Kidney capillary endothelial cell (primary cell): ENCODE measurements at regions not wholly inside any gene's neighbourhood (a gene's known extent, or its start where the extent isn't known, plus 50 kb on each side); places are given as distances from the start of the nearest gene placed in this dataset.
"Not testable (repeated sequence)": the region's sequence is repeated elsewhere in the genome, so short reads cannot be mapped to it uniquely, and the experiment has no call there.

Experiments
- DNase-seq: peaks from one replicate; pipeline ENCODE4 v3.0.0-alpha.2; 2018; ENCODE audit warnings: low spot score

DNA sequence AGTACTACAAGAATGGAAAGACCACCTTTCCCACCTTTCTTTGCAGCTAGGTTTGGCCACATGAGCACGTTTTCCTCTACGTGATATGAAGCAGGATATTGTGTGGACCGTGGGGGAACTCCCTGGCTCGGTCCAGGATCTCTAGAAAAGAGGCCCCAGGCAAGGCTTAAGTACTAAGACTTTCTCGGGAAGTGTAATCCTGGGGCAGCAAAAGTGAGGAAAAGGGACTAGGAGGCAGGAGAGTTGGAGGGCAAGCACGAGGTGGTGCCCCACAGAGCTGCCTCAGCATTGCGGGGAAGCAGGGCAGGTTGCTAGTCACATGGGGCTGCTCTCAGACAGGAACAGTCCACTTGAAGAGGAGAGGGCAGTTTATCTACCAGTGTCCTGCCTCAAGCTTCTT is 235.1 kb downstream of the GADD45G start:
- no peak for DNase-seq

DNA sequence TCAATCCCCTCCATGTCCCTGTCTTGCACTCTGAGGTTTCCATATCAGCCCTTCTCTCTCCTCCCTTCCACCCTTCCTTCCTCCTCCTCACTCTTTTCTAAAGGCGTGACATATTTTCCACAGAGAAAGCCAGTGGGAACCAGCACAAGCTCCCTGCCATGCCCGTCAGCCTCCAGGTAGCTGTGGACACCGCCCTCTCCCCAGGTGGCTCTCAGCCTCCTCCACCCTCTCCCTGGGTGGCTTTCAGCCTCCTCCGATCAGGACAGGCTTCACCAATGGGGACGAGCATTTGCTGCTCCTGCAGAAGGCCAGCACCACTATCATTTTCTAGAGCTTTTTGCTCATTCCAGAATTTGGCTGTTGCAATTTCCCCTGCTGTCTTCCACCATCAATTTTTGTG is 236.6 kb downstream of the GADD45G start:
- no peak for DNase-seq

DNA sequence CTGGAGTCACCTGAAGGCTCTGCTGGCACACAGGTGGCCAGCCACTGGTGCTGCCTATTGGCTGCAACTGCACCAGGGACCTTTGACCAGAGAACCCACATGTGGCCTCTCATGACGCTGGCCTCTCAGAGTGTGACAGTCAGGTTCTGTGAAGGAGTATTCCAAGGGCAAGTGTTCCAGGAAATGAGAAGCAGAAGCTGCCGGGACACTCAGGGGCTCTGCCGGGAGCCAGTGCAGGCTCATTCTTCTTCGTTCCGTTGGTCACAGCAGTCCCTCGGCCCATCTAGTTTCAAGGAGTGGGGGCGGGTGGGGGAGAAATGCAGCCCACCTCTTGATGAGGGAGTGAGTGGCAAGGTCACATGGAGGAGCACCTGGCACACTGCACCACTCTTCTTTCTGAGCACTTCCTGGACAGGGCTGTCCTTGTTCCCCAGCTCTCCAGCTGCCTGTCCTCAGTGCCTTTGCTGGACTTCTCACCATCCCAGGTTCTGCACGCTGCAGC is 237.5 kb downstream of the GADD45G start:
- no peak for DNase-seq

DNA sequence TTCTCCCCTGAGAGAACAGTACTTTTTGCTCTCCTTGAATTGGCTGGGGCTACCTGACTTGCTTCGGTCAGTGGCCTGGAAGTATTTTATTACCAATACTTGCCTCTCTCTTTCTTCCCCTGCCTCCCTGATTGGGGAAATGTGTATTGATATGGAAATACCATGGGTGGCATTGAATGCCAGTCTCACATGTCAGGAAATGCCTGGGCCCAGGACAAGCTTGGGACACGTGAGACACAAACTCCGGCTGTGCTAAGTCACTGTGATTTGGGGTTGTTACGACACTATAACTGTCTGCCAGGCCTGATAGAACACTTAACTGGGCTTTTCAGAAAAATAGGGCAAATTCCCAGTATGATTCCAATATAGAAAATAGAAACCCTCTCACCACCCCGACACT is 238.3 kb downstream of the GADD45G start:
- DNase-seq = no peak

DNA sequence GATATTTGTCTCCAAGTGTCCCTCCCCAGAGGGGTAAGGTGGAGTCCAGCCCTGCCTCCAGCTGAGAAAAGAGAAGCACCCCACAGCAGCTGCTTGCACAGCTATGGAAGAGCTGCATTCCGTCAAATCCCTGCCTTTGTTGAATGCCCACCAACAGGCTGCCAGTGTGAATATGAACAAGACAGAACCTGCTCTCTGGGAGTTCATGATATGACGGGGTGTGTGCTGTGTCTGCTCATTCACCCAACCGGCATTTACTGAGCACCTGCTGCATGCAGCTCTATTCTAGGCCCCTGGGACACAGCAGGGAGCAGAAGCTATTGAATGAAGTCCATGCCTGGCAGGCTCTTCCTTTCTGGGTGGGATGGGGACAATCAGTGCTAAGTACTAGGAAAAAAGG is 238.8 kb downstream of the GADD45G start:
- DNase-seq = no peak

DNA sequence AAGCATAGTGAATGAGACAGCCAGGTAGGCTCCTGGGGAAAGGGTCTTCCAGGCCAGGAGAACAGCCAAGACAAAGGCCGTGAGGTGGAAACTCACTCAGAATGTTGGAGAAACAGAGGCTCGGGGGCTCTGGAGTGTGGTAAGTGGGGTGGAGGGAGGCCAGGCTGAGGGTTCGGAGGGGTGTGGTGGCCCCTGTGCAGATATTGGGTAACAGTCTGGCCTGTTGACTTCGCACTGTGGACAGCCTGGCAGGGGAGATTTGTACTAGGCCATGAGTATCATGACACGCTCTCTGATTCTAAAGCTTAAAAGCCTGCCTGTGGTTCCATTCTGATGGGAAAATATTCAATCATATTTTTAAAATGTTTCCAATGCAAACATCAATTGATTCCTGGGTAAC is 239.3 kb downstream of the GADD45G start:
- no peak for DNase-seq

DNA sequence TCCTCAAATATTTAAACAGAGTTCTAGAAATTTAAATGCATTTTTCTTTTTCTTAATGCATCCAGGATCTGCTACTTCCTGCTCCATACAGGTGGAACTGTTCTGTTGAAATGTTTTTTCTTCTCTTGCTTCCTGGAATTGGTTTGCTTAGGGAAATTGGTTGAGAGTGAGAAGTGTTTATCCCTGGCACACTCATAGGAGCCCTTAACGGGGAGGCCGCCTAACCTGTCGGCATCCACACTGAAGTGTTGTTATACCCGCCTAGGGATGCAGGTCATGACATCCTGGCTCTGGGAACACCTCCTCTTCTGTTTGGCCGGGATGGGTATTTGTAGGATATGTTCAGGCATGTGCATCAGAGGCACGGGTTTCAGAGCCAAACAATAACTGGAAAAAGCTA is 239.7 kb downstream of the GADD45G start:
- DNase-seq = no peak

DNA sequence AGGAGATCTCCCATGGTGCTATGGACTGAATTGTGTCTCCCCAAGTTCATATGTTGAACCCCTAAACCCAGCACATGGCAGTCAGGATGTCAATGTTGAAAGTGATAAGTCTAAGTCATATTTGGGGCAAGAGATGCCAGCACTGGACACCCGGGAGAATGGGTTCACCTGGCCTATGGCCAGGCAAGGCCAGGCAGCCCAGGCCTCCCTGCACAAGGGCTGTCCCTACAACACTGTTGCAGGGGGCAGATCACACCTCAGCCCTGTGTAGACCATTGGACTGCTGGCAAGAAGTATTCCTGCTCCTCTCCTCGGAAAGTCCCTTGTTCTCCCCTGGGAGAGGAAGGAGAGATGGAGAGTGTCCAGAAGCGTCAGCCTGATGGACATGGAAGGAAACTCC is 240.5 kb downstream of the GADD45G start:
- DNase-seq = no peak

DNA sequence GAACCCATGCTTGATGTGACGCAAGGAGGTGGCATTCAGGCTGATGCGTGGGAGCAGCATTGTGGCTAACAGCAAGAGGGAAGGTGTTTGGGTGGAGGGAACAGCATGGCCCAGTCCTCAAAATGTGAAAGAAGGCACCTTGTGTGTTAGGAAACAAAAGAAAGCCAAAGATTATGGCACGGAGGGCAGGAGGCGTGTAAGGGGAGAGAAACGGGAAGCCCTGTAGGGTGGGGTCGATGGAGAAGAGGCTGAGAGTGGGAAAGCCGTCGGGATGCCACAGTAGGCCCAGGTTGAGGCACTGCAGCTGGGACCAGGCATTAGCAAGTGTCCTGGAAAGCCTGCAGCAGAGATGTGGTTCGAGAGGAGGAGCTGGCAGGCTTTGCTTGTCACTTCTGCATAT is 241.1 kb downstream of the GADD45G start:
- DNase-seq = no peak

DNA sequence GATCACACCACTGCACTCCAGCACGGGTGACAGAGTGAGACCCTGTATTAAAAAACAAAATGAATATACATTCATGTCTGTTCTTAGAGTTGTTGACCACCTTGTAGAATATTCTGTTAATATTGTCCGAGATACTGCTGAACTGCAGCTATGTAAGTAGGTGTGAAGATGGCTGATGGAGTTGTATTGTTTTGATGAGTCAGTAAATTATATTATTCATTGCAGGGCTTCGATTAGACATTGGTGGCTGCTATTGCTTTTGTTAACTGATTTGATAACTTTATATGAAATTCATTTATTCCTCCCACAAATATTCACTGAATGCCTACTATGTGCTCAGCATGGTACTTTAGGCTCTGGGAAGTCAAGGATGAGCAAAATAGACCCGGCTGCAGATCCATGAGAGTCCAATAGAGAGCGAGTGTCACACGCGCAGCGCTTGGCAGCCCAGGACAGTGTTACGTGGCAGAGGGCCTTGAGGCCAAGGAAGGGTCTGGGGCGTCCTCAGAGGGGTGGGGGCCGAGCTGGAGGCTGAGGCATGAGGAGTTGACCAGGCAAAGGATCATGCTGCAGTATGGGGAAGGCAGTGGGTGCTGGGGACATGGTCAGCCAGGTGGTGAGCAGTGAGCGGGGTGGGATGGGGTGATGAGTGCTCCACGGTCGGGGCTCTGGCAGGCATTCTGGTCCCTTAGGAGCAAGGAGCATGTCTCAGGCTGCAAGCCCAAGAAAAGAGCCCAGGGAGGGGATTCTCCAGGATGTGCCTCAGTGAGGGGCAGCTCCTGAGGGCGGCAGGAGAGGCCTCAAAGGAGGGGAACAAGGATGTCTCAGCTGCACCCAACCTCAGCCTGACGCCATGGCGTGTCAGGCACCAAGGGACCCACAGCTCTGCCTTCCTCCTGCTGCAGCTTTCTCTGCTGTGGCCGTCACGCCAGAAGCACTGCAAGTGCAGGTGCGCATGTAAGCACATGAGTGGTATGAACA is 243.5 kb downstream of the GADD45G start:
- DNase-seq = no peak

DNA sequence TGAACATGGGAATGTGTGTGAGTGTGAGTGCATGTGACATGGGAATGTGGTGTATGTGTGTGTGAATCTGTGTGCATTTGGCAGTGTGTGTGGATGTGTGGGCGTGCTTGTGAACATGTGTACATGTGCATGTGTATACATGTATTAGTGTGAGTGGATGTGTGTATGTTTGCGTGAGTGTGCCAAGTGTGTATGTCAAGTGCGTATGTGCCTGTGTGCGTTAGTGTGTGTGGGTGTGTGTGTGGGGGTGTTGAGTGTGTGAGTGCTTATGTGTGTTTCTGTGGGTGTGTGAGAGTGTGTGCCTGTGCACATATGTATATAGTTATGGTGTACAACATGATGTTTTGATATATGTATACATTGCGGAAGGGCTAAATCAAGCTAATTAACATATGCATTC is 244.3 kb downstream of the GADD45G start:
- DNase-seq = no peak

DNA sequence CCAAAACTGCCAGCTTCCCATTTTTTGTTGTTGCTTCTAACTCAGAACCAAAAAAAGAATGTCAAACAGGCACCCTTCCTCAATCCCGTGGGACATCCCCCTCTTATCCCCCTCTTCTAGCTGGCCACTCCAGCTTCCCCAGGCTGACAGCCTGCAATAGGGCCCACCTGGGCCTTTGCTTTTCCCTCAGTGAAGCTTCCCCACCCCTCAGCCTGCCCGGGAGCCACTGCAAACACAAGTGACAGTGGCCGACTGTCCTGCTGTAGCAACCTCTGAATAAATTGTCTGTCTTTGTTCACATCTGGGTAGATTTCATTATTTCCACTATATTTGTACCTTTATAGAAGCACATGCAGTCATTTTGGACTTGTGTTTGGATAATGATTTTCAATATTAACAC is 245.3 kb downstream of the GADD45G start:
- no peak for DNase-seq

DNA sequence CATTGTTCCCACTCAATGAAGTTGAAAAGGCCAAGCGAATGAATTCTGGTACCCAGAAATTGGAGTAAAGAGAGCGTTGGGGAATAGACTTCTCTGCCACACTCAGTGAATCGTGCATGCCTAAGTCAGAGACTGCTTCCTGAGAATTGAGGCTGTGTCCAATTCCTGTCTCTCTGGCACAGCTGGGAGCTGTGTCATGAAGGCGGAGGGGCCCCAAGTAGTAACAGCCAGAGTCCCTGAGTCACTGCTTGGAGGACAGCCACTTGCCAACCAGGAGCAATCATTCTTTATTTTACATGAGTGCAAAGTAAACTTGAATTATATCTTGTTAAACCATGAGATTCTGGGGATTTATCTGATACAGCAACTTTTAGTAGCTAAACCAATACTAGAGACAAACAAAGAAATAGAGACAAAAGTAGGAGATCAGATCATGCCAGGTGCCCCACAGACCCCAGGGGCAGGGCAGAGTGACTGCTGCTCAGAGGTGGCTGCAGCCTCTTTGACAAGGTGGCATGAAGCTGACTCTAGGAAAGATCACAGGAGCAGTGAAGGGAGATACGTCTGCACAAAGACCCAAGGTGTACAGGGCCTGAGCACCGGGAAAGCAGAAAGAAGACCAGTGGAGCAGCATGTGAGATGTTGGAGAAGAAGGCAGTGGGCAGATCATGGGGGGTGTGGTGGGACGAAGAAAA is 246.0 kb downstream of the GADD45G start:
- peak; percentile 33 for DNase-seq

DNA sequence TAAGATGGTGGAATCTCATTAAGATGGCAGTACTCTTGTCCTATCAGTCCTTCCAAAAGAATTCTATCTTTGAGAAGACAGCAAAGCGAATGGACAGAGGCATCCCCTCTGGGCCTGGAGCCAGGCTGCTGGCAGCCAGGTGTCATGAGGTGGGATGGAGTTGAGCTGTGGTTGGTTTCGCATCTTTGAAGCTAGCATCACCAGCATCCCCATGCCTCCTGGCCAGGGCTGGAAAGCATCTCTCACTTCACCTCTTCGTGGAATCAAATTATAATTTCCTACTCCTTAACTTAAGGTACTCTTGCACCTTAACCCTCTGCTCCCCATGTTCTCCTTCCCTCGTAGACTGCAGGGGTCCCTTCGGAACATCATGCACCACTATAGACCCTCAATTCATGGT is 248.3 kb downstream of the GADD45G start:
- DNase-seq = no peak

DNA sequence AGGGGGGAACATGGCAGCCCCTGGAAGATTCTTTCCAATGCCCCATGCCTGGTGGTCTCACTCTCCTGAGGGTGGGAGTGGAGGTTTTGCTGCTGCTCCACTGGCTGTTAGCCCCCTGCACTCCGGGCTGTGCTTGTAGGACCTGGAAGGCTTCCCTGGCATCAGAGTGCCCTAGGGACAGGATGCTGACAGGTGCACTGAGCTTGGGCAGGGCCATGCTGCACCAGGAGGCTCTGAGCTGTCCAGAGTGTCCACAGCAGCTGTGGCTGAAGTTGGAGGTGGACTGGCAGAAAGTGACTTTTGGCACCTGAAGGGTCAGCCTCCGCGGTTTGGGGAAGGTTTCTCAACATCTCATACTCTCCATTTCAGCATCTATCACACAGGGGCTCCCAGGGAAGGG is 249.1 kb downstream of the GADD45G start:
- no peak for DNase-seq

DNA sequence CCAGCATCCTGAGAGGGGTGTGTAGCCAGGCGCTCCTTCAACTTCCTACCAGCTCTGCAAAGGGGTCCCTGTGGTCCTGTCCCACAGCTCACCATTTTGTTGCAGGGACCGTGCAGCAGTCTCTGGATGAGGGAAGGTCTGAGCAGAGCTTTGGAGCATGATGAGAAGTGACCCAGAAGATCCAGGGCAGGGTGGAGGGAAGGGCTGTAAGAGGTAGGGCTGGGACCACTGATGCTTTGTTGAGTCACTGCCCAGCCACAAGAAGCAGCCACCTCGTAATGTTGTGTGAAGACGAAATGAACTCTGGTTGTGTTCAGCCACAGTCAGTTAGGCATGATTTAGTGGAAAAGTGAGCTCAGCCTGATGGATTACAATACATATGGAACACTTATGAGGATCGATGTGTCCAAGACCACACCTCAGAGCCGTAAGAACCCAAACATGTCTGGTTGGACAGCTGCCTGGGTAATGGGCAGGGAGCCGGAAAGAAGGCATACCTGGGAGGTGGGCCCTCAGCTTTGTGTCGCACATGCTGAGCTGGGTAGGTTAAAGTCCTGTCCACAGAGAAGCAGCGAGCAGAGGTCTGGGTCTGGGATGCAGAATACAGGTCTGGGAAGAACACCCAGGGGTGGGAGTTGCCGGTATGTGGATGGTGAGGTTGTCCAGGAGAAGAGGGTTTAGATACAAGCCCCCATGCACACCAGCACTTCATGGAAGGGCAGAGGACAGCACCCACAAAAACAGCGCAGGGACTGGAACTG is 250.1 kb downstream of the GADD45G start:
- DNase-seq = no peak

DNA sequence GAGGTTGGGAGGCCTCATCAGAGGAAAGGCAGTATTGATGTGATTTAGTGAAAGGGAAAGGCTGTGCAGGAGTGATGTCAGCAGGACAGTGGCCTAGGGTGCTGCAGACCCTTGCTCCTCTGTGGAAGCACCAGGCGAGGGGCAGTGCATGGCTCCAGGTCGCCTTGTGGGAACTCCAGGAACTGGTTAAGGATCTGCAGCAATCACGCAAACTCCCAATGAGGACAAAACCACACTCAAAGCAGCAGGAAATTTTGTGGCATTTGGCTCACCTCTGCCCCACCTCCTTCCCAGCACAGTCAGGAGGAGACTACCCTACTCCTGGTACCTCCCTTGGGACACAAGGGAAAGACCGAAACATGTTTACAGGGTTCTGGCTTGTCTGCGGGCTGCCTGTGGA is 251.5 kb downstream of the GADD45G start:
- DNase-seq = not testable (repeated sequence)

DNA sequence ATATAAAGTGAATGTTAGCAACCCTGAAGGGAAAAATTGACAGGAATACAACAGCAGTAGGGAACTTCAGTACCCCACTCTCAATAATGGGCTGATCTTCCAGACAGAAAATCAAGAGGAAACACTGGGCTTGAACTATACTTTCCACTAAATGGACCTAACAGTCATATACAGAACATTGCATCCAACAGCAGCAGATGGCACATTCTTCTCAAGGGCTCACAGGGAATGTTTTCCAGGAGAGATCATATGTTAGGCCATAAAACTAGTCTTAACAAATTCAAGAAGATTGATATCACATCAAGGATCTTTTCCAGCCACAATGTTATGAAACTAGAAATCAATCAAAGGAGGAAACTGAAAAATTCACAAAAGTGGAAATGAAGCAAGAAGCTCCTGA is 252.1 kb downstream of the GADD45G start:
- not testable (repeated sequence) for DNase-seq

DNA sequence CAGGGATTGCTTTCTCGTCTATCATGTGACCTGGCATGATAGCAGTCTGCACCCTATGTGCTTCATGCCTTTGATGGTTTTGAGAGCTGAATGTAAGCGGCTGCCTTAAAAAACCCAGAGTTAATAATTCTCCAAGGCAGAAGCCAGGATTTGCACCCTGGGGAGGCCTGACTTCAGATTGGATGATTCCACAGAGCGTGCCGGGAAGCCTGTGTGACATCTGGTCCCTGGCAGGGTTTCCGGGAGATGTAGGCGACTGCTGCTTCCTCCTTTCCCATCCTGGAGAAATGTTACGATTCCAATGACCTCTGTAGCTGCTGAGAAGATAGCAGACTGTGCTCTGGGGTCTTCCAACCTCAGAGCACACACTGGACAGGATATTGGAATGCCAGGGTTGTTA is 255.0 kb downstream of the GADD45G start:
- DNase-seq = not testable (repeated sequence)

DNA sequence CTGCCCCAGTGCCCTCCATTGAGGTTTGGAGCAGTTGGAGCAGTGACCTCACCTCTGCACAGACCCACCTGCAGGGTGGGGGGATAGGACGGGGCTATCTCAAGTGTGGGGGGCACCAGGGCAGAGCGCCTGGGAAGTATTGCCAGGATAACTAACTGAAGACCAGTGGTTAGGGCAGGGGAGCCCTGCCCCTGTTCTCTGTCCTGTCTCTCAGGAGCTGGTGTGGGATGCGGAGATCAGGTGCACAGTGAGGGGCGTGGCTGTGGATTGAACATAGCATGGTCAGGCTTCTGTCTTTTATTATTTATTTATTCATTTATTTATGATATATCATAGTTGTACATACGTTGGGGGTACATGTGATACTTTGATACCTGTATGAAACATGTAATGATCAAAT is 256.6 kb downstream of the GADD45G start:
- DNase-seq = not testable (repeated sequence)

DNA sequence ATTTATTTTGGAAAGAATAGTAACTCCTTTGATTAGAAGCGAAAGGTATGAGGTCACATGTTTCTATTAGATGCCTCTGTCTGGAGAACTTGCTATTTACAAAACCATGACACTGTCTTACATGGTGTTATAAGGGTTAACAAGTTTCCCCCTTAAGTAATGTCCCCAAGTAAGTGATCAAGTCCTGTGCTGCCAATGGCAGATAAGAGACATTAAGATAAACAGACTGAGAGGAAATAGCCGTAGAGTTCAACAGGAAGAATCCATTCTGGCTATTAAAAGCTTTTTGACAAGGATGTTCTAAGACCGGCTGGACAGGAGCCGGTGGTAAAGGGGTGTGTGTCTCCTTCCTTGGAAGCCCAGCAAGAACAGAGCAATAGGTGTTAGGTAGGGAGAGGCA is 257.5 kb downstream of the GADD45G start:
- DNase-seq = no peak

DNA sequence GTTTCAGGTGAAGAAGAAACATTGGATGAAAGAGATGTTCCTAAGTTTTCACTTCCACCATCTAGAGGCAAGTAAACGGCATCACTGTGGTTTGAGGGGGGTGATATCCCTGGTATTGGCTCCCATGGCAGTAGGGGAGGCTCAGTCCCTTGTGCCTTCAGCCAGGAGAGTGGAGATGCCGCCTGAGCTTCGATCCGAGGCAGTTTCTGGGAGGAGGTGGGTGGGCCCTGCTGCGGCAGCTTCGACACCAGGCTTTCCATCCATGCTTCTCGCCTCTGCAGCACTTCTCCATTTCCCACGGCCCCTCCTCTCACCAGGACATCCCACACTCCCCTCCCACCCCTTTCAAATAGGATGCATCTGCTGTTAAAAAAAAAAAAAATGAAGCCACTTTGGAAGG is 258.3 kb downstream of the GADD45G start:
- no peak for DNase-seq
